ENCODE measurements at regions not wholly inside any gene's neighbourhood (a gene's known extent, or its start where the extent isn't known, plus 50 kb on each side); places are given as distances from the start of the nearest gene placed in this dataset.

DNA sequence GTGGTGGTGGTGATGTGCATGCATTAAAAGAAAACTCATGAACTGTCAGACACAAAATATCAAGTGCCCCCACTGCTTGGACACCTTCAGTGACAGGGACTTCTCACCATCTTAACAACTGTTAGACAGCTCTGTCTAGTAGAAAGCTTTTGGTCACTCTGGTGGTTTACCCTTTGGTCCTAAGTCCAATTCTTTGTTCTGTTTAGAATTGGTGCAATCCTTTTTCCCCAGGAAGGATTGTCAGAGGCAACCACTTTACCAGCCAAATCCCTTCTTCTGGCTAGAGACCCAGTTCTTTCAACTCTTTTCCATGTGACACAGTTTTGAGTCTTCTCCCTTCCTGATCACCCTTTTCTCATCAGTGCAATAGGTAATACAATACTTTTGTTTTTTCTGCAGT lies 140.2 kb downstream of the SEC61B start:
- H3K14ac ChIP-seq (ENCODE audit: insufficient read length): no peak overlapping the region
- H3K18ac ChIP-seq (ENCODE audit: extremely low read depth, low read length): no peak overlapping the region
- H3K9ac ChIP-seq (replicated peaks in 1 of 4; ENCODE audit: extremely low read depth in 1 of 4, low read depth in 3 of 4, low read length in 3 of 4): no peak overlapping the region
- no peak overlapping the region for H2BK120ac ChIP-seq (replicated peaks; ENCODE audit: low read depth, low read length)
- no peaks in the 10 kb centered on the region for H3K36me3 ChIP-seq (ENCODE audit: control insufficient read depth in 2 of 4, insufficient read depth in 4 of 4, low read length in 3 of 4)
- H2AFZ ChIP-seq (ENCODE audit: low read length): no peak overlapping the region
- H4K91ac ChIP-seq (replicated peaks; ENCODE audit: insufficient read length, low read length): no peak overlapping the region
- H3K79me1 ChIP-seq (ENCODE audit: low read depth, low read length): no peaks in the 10 kb centered on the region
- no peak overlapping the region for H2BK12ac ChIP-seq (ENCODE audit: low read depth, low read length)
- DNase-seq (ENCODE audit: low read depth in 1 of 2, low spot score in 2 of 2): no peak
- POLR2A ChIA-PET (ENCODE audit: partially characterized antibody): interaction anchor here (2.2 kb wide), 1 partner anchor 11 kb away, joined by 7 read pairs; no protein-coding TSS in a partner anchor
- H3K23ac ChIP-seq (ENCODE audit: insufficient read length): no peak overlapping the region
- CTCF ChIA-PET (ENCODE audit: partially characterized antibody): interaction anchor here (2.6 kb wide), 1 partner anchor 11 kb away, joined by 8 read pairs; no protein-coding TSS in a partner anchor
- FAIRE-seq: no peak
- H3K4ac ChIP-seq (replicated peaks; ENCODE audit: insufficient read length, low read depth, low read length): no peak overlapping the region
- H3K27me3 ChIP-seq (replicated peaks in 1 of 4; ENCODE audit: control insufficient read depth in 3 of 4, extremely low read depth in 1 of 4, insufficient read depth in 3 of 4, low read length in 3 of 4): no peaks in the 10 kb centered on the region
- H4K8ac ChIP-seq (ENCODE audit: extremely low read depth, insufficient read depth, low read length): no peak overlapping the region
- no peak overlapping the region for H3K27ac ChIP-seq (ENCODE audit: low read depth, low read length)
- H2BK20ac ChIP-seq (ENCODE audit: low read length): no peak overlapping the region
- no peak overlapping the region for H3K4me3 ChIP-seq (ENCODE audit: extremely low read depth in 1 of 4, insufficient read depth in 2 of 4, low read depth in 3 of 4, low read length in 4 of 4)
- no peak overlapping the region for H2BK15ac ChIP-seq (ENCODE audit: low read length)
- H4K5ac ChIP-seq (ENCODE audit: insufficient read length, low read depth, low read length): no peak overlapping the region
- no peaks in the 10 kb centered on the region for H3K4me1 ChIP-seq (replicated peaks in 1 of 4; ENCODE audit: control insufficient read depth in 3 of 4, insufficient read depth in 4 of 4, low read length in 3 of 4)
- no peak overlapping the region for H2AK5ac ChIP-seq (ENCODE audit: low read depth, low read length)
- H3K23me2 ChIP-seq (ENCODE audit: low read depth, low read length): no peaks in the 10 kb centered on the region
- H2BK5ac ChIP-seq (ENCODE audit: low read depth, low read length): no peak overlapping the region
- no peaks in the 10 kb centered on the region for H3K9me3 ChIP-seq (ENCODE audit: insufficient read depth in 2 of 2, low read depth in 1 of 2, low read length in 1 of 2)
- no peak overlapping the region for H3K4me2 ChIP-seq (ENCODE audit: insufficient read depth in 1 of 2, low read depth in 2 of 2, low read length in 2 of 2)
- no peaks in the 10 kb centered on the region for H3K79me2 ChIP-seq (ENCODE audit: control insufficient read depth in 1 of 2, insufficient read depth in 2 of 2, low read length in 2 of 2)
- no peak overlapping the region for H3K56ac ChIP-seq (replicated peaks; ENCODE audit: insufficient read length, low read depth, low read length)
- H4K20me1 ChIP-seq (replicated peaks in 1 of 2; ENCODE audit: control insufficient read depth in 1 of 2, insufficient read depth in 2 of 2, low read length in 2 of 2): no peaks in the 10 kb centered on the region
- TF ChIP-seq TAF1 (IDR thresholded peaks at IDR 0.05; ENCODE audit: low read depth, low read length): no peak
- no peak for TF ChIP-seq CHD7 (IDR thresholded peaks at IDR 0.05; ENCODE audit: insufficient replicate concordance, low read length)
